NB4 (cell line): ENCODE measurements at regions not wholly inside any gene's neighbourhood (a gene's known extent, or its start where the extent isn't known, plus 50 kb on each side); places are given as distances from the start of the nearest gene placed in this dataset.

Source experiments
- MYC ChIP-seq: IDR thresholded peaks from 2 replicates; pipeline ENCODE4 v1.6.1; 2011; ENCODE audit warnings: low read depth, low read length
- POLR2A ChIP-seq: IDR thresholded peaks from 2 replicates; pipeline ENCODE4 v1.6.1; 2011; ENCODE audit warnings: mild to moderate bottlenecking; ENCODE audit not compliant: insufficient read length; ENCODE audit errors: extremely low read depth
- TF ChIP-seq, protein P1 (sequence below): IDR thresholded peaks from one replicate; pipeline ENCODE4 v1.5.1; 2012; ENCODE audit warnings: low read depth, low read length

DNA sequence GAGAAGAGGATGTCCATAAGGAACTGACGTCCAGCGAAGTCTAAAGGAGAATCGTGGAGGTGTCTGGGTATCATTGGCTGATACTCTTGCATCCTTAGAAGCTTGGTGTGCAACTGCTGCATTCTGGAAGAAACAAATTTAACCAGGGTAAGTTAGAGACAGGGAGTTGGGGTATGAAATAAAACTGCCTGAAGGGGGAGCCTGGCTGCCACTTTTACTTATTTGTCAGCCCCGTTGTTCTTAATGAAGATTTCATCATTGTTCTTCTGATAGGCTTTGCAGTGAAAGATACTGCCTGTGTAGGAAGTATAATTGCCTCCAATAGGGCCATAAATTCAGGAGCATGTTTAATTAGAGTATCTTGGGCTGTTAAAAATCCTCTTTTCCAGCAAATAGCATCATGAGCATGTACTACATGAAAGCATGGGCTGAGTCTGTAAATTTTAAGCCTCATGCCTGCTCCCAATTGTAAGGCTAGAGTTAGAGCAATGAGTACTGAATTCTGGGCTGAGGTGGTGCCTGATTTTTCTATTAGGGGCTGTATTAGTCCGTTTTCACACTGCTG lies 1264.5 kb upstream of the ACO1 start:
- TF ChIP-seq, protein P1, sequence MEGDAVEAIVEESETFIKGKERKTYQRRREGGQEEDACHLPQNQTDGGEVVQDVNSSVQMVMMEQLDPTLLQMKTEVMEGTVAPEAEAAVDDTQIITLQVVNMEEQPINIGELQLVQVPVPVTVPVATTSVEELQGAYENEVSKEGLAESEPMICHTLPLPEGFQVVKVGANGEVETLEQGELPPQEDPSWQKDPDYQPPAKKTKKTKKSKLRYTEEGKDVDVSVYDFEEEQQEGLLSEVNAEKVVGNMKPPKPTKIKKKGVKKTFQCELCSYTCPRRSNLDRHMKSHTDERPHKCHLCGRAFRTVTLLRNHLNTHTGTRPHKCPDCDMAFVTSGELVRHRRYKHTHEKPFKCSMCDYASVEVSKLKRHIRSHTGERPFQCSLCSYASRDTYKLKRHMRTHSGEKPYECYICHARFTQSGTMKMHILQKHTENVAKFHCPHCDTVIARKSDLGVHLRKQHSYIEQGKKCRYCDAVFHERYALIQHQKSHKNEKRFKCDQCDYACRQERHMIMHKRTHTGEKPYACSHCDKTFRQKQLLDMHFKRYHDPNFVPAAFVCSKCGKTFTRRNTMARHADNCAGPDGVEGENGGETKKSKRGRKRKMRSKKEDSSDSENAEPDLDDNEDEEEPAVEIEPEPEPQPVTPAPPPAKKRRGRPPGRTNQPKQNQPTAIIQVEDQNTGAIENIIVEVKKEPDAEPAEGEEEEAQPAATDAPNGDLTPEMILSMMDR = peak; percentile 13
- TF ChIP-seq POLR2A (no peak), MYC (no peak)
